Liver (tissue), 3 donors: ENCODE measurements at regions not wholly inside any gene's neighbourhood (a gene's known extent, or its start where the extent isn't known, plus 50 kb on each side); places are given as distances from the start of the nearest gene placed in this dataset.

Experiments
- EGR1 ChIP-seq, 2 donors: IDR thresholded peaks; 2 replicates each; pipeline ENCODE4 v1.6.1; 2016 to 2018; ENCODE audit warnings: antibody characterized with exemption in 2 of 2, low read depth in 2 of 2
- HNF4A ChIP-seq, 2 donors: conservative IDR thresholded peaks; 2 replicates each; pipeline ENCODE4 v1.6.1; 2016; ENCODE audit warnings: antibody characterized with exemption in 2 of 2, mild to moderate bottlenecking in 2 of 2
- JUND ChIP-seq, 2 donors: IDR thresholded peaks; 2 replicates each; pipeline ENCODE4 v1.6.1; 2016; ENCODE audit warnings: antibody characterized with exemption in 2 of 2
- MAX ChIP-seq: IDR thresholded peaks from 2 replicates; pipeline ENCODE4 v1.6.1; 2016; ENCODE audit warnings: antibody characterized with exemption
- RAD21 ChIP-seq, 2 donors: IDR thresholded peaks; 2 replicates each; pipeline ENCODE4 v1.6.1; 2016; ENCODE audit warnings: antibody characterized with exemption in 2 of 2, mild to moderate bottlenecking in 2 of 2
- TAF1 ChIP-seq: conservative IDR thresholded peaks from 2 replicates; pipeline ENCODE4 v1.6.1; 2016; ENCODE audit warnings: antibody characterized with exemption, mild to moderate bottlenecking
- YY1 ChIP-seq: IDR thresholded peaks from 2 replicates; pipeline ENCODE4 v1.6.1; 2016; ENCODE audit warnings: antibody characterized with exemption, mild to moderate bottlenecking
- TF ChIP-seq, protein P1 (sequence below): fragments of 150-350 bp; IDR thresholded peaks from 2 replicates; pipeline ENCODE4 v1.5.1; 2017; ENCODE audit warnings: improper control_type of control experiment, low read depth, low read length; ENCODE audit not compliant: missing input control
- TF ChIP-seq, protein P2 (sequence below): IDR thresholded peaks from 2 replicates; pipeline ENCODE4 v1.6.1; 2016; ENCODE audit warnings: antibody characterized with exemption, mild to moderate bottlenecking
- donor health status: healthy.
- donor health status: healthy.

- TF ChIP-seq, protein P1, sequence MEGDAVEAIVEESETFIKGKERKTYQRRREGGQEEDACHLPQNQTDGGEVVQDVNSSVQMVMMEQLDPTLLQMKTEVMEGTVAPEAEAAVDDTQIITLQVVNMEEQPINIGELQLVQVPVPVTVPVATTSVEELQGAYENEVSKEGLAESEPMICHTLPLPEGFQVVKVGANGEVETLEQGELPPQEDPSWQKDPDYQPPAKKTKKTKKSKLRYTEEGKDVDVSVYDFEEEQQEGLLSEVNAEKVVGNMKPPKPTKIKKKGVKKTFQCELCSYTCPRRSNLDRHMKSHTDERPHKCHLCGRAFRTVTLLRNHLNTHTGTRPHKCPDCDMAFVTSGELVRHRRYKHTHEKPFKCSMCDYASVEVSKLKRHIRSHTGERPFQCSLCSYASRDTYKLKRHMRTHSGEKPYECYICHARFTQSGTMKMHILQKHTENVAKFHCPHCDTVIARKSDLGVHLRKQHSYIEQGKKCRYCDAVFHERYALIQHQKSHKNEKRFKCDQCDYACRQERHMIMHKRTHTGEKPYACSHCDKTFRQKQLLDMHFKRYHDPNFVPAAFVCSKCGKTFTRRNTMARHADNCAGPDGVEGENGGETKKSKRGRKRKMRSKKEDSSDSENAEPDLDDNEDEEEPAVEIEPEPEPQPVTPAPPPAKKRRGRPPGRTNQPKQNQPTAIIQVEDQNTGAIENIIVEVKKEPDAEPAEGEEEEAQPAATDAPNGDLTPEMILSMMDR: no peak
- no peak for TF ChIP-seq EGR1 (IDR thresholded peaks at IDR 0.05; ENCODE audit: low read depth in 2 of 2)
- no peak for TF ChIP-seq TAF1
- no peak for TF ChIP-seq JUND (IDR thresholded peaks at IDR 0.05)
- TF ChIP-seq MAX: no peak
- no peak for TF ChIP-seq HNF4A (conservative IDR thresholded peaks at IDR 0.05)
- TF ChIP-seq, protein P2, sequence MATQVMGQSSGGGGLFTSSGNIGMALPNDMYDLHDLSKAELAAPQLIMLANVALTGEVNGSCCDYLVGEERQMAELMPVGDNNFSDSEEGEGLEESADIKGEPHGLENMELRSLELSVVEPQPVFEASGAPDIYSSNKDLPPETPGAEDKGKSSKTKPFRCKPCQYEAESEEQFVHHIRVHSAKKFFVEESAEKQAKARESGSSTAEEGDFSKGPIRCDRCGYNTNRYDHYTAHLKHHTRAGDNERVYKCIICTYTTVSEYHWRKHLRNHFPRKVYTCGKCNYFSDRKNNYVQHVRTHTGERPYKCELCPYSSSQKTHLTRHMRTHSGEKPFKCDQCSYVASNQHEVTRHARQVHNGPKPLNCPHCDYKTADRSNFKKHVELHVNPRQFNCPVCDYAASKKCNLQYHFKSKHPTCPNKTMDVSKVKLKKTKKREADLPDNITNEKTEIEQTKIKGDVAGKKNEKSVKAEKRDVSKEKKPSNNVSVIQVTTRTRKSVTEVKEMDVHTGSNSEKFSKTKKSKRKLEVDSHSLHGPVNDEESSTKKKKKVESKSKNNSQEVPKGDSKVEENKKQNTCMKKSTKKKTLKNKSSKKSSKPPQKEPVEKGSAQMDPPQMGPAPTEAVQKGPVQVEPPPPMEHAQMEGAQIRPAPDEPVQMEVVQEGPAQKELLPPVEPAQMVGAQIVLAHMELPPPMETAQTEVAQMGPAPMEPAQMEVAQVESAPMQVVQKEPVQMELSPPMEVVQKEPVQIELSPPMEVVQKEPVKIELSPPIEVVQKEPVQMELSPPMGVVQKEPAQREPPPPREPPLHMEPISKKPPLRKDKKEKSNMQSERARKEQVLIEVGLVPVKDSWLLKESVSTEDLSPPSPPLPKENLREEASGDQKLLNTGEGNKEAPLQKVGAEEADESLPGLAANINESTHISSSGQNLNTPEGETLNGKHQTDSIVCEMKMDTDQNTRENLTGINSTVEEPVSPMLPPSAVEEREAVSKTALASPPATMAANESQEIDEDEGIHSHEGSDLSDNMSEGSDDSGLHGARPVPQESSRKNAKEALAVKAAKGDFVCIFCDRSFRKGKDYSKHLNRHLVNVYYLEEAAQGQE: no peak
- no peak for TF ChIP-seq YY1
- TF ChIP-seq RAD21 (IDR thresholded peaks at IDR 0.05): no peak
These were observed 475.3 kb downstream of the EPHA5 start for GRCh38 chr4:65195002-65195401.
